LHCN-M2 (cell line): ENCODE measurements at regions not wholly inside any gene's neighbourhood (a gene's known extent, or its start where the extent isn't known, plus 50 kb on each side); places are given as distances from the start of the nearest gene placed in this dataset.
"Not testable (repeated sequence)": the region's sequence is repeated elsewhere in the genome, so short reads cannot be mapped to it uniquely, and the experiment has no call there.

Experiments used
- DNase-seq: peaks from one replicate; pipeline ENCODE4 v3.0.0-alpha.2; 2012; ENCODE audit warnings: low read depth

DNA sequence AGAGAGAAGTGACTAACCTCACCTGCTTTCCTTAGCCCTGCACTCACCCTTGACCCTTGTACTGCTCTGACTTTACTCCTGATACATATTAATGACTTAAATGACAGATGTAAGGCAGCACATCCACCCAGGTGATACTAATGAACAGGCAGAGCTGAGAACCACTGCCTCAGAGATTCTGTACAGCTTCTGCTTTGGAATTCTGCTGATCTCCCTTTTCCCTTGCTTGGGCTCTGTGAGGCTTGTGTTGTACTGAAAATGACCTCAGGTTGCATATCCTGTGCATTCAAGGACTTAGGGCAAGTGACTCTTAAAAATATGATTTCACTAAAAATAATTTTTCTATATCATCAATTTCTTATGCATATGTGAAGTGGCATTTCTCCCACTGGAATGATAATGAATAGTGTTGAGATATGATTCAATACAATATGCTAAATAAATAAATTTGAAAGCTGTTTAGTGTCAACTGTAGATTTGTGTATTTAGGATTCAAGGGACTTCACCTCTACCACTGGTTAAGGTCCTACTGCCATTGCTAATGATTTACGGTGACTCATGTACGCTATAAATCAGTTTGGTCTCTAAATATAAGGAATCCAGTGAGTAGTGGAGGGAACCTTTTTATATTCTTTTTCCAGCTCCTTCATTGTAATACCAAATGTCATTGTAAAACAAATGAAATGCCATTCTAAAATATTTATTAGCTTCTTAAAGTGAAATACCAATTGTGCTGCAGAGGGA lies 328.3 kb downstream of the SOCS6 start:
- DNase-seq: no peak

DNA sequence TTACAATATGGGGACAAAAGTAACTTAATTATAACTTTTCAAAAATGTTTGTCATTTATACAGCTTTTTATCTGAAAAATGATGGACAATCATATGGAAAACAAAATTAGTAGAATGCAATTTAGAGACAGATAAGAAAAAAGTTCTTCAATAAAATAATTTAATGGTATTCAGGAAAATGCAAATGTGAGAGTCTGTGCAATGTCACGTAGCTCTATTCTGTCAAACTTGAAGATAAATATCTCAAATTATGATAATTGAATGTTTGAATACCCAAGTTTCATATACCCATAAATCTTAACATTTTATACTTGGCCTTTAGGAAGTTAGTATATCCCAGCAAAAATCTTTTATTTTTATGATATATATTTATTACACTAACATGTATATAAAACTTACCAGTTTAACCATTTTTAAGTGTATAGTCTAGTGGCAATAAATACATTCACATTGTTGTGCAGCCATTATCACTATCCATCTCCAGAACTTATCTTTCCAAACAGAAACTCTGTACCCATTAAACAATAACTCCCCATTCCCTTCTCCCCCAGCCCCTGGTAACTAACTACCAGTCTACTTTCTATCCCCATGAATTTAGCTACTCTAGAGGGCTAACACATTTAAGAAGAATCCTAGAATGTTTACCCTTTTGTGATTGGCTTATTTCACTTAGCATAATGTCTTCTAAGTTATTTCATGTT lies 311.5 kb downstream of the SOCS6 start:
- no peak for DNase-seq

DNA sequence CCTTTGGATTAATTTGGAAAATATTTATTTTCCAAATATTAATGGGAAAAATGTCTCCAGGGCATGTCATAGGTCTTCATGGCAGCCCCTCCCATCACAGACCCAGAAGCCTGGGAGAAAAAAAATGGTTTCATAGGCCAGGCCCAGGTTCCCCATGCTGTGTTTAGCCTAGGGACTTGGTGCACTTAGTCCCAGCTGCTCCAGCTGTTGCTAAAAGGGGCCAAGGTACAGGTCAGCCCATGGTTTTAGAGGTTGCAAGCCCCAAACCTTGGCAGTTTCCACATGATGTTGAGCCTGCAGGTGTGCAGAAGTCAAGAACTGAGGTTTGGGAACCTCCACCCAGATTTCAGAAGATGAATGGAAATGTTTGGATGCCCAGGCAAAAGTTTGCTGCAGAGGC lies 309.6 kb downstream of the SOCS6 start:
- no peak for DNase-seq

DNA sequence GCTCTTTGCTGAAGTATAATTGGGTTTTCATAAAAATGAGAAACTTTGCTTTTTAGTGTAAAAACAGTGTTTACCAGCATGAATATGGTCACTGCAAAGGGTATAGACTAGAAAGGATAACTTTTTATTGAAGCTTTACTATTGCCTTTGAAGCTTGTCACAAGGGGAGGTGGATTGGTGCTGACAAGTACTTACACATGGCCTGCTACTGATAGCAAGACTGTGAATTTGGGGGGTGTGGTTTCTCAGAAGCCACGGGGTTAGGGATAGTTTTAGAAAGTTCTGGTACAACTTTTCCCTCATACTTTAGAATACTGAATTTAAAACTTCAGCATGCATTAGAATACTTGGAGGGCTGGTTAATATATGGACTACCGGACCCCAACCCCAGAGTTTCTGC lies 294.1 kb downstream of the SOCS6 start:
- DNase-seq: no peak

DNA sequence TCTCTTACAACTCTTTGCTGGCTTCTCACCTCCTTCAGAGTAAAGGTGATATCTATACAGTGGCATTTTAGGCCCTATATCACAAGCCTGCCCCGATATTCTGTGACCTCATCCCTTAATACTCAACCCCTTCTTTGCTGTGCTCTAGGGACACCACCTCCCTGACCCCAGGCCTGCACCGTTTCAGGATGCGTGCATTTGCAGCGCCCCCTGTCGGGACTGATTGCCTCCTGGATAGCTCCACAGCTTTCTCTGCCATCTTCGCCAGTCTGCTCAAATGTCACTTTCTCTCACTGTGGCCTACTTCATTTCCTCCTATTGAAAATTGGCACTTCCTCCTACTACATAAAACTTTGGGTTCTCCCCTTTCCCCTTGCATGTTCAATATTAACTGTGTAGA lies 289.6 kb downstream of the SOCS6 start:
- DNase-seq: no peak

DNA sequence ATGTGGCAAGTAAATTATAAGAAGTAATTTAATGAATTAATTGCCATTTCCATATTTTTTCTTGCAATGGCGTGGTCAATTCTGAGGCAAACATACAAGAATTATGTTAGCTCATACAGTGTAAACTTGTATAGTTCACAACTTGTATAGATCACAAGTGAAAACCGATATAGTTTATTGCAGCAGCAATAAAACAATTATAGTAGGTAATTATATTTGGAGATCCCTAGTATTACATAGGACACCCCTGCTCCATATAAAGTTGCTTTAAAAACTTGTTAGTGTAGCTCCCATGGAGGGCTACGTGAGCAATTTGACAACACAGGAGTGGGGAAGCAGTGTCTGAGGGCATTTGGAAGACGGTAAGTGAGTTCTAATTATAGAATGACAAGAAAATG lies 288.2 kb downstream of the SOCS6 start:
- no peak for DNase-seq

DNA sequence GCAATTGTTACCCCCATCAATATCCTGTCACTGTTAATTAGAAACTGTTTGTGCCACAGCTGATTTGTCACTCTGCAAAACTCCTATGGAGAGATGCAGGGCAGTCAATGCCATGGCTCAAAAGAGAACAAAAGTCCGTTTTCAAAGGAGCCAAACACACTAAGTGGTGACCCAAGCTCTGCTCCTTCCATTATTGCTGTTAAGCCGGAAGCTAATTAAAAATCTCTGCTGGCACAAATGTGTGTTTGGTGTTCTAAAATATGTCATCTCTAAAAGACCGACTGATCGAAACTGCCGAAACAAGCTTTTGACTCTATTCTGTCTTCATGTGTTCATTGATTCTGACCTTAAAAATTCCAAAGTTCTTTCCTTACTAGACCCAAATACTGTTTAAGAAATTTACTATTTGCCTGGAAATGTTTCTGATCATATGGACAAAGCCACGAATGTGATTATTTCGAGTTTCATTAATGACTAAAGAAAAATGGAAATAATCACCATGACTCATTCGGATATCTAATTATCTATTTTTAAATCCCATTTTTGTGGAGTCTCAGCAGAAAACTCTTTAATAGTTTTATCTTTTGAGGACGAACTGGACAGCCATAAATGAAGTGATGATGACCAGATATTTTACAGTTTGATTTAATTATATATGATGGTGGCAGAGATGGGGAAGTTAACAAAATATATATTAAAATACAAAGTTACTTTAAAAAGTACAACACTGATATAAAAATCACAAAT lies 287.6 kb downstream of the SOCS6 start:
- DNase-seq: no peak

DNA sequence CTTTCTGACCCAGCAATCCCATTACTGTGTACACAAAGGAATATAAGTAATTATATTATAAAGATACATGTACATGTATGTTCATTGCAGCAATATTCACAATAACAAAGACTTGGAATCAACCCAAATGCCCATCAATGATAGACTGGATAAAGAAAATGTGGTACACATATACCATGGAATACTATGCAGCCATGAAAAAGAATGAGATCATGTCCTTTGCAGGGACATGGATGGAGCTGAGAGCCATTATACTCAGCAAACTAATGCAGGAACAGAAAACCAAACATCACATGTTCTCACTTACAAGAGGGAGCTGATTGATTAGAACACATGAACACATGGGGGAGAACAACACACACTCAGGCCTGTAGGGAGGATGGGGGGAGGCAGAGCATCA lies 286.1 kb downstream of the SOCS6 start:
- DNase-seq: not testable (repeated sequence)

DNA sequence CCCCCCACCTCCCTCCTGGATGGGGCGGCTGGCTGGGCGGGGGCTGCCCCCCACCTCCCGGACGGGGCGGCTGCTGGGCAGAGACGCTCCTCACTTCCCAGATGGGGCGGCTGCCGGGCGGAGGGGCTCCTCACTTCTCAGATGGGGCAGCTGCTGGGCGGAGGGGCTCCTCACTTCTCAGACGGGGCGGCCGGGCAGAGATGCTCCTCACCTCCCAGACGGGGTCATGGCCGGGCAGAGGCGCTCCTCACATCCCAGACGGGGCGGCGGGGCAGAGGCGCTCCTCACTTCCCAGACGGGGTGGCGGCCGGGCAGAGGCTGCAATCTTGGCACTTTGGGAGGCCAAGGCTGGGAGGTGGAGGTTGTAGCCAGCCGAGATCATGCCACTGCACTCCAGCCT lies 280.8 kb downstream of the SOCS6 start:
- not testable (repeated sequence) for DNase-seq

DNA sequence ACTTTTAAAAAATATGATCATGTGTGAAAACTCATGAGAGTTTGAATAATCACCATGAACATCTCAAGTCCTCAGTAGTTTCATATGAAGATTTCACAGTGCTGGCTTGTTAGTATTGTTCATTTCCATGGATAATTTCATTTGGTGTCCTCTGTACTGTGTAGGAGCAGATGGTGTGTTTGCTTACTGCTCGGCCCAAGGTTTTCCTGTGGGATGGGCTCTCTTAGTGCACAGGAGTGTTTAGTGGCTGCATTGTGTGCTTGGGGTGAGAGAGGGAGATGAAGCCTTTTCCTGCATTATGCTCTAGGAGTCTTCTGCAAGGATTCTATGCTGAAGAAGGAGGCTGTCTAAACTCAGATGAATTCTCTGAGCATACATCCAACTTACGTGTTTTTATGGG lies 270.6 kb downstream of the SOCS6 start:
- DNase-seq: no peak

DNA sequence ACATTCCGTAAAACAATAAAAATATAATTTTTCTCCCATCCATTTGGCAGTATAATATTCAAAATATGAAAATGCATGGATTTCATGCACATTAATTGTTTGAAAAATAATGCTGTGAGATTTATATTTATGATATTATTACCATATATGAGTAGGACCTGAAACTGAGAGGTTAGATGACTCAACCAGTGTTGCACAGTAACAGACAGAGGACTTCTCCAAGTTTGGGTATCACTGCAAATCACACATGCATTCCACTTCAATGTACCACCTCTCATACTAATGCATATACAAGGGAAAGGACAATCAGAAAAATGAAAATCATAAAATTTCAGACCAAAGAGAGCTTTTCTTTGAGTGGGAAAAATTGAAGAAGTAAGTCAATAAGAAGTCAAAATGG lies 269.5 kb downstream of the SOCS6 start:
- no peak for DNase-seq

DNA sequence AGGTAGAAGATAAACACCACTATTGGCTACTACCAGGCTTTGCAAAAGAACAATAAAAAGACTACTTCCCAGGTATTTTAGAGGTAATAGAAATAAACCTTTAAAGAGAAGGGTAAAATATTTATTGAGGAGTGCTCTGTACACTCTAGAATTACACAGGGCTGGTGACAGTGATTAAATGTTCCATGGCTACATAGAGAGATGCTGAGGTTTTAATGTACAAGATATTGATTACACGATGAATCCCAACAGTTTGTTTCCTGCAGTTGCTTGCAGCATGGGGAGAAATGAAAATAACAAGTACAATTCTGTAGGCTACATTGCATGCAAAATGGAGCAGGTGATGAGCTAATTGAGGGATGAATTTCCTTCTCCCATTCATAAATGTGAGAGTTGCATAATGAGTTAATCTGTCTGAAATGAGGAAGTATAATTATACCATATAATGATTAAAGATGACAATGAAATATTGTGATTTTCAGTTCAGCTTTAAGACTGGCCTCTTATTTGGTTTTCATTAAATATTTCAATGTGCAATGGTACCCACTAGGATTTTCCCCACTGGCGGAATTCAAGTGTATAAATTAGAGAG lies 266.1 kb downstream of the SOCS6 start:
- DNase-seq: no peak

DNA sequence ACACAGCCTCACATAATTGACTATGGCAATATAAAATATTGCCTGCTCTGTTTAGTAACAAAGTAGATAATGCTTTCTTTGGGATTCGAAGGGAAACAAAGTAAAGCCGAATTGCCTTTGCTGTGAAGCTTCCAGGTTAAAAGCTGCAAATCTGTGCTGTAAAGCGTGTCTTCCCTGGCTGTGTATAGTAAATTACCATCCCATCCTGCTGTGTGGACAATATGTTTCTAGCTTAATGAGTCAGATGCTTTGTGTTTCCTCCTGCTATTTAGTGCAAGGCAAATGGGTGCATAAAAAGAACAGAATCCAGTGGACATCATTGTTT lies 265.1 kb downstream of the SOCS6 start:
- no peak for DNase-seq

DNA sequence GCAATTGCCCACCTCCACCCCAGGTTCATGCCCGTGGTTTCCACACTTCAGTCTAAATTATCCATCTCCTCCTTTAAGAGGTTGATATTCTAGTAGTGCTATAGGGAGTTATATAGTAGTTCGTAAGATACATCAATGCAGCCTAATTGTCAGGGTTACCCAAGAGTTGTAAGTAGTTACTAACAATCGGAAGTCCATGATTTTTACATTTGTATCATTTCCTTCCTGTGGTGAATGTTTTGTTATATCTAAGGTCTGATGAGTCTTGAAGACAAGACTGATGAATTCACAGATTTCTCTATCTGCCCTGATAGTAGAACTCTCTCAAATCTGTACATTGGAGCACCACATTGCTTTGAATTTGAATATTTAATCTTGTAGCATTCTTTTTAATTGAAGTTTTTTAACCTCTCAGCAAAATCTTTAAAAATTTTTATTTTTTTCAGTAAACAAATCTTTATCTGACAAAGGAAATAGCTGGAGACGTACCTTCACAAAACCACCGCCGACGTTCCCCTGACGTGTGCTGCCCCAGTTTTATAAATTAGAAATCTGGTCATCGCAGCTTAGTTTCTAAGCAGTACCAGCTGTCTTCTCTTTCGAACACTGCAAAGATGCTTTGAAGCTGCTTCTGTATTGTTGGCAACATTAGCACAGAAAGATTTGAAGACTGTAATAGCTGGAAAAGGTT lies 264.5 kb downstream of the SOCS6 start:
- no peak for DNase-seq

DNA sequence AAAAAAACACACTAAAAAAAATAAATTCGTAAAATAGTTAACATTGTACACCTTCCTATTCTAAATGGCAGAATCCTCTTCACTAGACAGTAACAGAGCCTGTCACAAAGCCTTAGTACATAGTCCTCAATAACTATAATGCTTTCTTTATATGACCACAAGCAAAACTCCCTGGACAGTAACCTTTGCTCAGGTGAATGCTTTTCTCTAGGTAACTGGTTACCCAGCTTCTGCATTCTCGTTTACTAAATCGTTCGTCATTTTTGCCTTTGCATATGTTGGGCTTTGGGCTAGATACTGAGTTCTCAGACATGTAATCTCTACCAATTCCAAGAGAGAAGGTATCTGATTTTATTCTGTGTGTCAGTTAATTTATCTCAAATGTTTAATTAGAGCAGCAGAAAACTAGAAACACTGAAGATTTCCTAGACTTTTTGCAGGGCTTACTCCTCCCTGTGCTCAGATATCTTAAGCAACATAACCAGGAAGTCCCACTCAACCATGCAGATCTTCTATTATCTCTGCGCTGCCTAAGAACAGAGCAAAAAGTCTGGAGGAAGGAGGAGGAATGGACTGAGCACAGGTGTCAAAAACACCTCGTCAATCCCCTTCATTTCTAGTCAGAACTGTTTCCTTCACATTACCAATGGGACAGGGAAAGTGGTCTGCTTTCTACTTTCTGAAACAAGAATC lies 247.7 kb downstream of the SOCS6 start:
- no peak for DNase-seq

DNA sequence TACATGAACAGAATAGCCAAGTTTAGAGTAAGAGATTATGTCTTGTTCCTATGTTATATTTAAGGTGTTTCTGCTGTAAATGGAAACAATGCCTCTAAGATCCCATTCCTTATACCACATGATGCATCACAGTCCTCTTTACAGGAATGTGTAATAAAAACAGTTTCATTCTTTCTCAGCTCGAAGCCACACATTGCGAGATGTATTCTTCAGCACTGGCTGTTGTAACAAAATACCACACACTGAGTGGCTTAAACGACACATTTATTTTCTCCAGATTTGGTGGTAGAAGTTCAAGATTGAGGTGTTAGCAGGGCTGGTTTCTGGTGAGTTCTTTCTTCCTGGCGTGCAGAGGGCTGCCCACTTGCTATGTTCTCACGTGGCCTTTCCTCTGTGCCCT lies 246.2 kb downstream of the SOCS6 start:
- DNase-seq: no peak

DNA sequence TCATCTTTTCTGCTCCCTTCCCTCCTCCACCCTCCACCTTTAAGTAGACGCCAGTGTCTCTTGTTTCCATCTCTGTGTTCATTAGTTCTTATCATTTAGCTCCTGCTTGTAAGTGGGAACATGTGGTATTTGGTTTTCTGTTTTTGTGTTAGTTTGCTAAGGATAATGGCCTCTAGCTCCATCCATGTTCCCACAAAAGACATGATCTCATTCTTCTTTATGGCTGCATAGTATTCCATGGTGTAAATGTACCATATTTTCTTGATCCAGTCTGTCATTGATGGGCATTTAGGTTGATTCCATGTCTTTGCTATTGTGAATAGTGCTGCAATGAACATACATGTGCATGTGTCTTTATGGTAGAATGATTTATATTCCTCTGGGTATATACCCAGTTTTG lies 236.5 kb downstream of the SOCS6 start:
- DNase-seq: not testable (repeated sequence)

DNA sequence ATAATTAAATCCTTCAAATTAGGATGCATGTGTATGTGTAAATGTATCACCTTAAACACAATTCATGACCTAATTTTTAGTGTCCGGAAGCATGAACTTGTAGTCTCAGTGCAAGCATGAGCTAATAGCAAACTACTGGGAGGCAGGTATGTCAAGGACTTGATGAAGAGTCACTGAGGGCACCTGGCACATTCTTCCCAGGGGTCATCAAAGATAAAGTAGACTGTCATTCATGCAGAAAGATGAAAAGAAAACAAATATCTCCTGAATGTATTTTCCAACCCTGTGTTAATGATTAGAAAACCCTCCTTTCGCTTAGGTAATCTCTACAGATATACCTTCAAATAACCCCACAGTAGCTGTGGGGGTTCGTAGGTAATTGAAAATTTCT lies 234.9 kb downstream of the SOCS6 start:
- DNase-seq: no peak

DNA sequence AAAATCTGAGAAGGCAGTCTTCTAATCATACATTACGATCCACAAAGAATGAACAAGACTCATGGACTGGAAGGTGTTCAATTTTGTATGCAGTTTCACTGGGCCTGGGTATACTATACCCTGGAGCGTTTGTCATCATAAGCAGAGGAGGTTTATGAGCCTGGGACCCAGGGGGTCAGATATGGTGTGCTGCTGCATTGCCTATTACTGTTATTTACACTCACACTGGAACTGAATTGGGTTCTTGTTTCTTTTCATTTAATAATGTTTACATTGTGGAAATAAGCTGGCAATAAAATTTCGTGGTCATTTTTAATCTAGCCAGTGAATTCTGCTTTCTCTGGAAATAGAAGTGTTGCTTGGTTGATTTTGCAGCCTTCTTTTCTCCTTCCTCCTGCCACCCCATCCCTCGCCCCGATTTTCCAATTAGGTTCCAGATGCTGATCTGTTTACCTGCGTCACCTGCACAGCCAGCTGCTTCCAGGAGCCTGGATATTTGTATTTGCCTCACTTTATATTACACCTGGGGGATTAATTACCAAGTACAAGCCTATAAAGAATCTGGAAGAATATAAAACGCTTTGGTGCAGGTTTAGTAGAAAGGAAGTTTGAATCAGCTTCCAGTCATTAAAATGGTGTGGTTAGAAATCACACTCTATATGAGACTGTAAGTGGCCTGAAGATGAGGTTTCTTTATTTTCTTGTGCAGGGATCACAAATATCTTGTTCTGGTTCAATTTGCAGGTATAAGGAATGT lies 234.4 kb downstream of the SOCS6 start:
- no peak for DNase-seq

DNA sequence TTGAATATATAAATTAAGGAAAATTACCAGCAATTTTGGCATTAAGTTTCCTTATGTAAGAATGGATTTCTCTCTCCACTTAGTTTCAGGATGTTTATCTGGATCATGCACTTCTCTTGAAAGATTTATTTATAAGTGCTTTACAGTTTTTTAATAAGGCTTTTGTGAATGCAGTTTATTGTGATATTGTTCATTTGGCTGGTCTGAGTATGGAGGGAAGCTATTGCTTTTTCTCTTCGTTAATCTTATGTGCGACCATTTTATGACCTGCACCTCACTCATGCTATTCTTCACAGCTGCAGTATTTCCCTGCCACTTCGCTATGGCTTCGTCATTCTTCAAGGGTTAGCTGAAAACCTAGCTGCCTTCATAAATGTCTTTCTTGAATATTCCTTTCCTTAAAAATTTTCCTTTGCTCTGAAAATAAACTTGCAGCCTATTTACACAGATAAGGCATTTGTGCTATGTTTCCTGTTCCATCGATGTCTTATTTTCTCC lies 233.4 kb downstream of the SOCS6 start:
- DNase-seq: no peak
